ENCODE measurements at regions not wholly inside any gene's neighbourhood (a gene's known extent, or its start where the extent isn't known, plus 50 kb on each side); places are given as distances from the start of the nearest gene placed in this dataset.

DNA sequence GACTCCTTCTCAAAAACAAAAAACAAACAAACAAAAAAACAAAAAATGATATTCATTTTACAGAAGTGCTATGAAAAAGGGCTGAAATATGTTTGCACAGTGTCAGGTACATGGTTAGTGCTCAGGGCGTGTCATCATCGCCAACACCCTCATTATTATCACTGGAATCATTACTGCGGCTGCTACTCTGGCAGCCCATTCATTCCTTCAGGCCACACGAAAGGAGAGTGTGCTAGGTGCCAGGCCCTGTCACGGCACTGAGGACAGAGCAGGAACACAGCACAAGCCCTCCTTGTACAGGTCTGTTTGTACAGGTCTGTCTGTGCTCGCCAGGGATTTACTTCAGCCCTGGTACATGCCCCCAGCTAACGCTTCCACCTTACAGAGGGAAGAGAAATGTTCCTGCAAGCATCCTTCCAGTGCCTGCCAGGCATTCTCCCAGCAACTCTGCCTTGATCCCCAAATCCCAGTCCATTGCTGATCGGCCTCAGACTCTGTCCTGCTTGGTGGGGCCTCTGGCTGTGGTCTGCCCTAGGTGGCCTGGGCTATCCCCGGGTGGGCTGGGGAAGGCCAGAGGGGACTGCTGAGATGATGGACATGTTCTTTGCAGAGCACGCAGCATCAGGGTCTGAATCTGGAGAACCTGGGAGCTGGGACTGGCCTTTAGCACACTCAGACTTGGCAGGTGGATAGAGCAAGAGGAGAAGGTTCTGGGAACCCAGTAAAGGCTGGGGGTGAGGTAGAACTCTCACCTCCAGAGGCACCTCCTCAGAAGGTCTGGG, 210.7 kb downstream of the URI1 start:
- H3K4me3 ChIP-seq: no peak overlapping the region
- H3K27ac ChIP-seq: no peak overlapping the region
- DNase-seq (ENCODE audit: low spot score in 2 of 2): no peak
- TF ChIP-seq, protein P1, sequence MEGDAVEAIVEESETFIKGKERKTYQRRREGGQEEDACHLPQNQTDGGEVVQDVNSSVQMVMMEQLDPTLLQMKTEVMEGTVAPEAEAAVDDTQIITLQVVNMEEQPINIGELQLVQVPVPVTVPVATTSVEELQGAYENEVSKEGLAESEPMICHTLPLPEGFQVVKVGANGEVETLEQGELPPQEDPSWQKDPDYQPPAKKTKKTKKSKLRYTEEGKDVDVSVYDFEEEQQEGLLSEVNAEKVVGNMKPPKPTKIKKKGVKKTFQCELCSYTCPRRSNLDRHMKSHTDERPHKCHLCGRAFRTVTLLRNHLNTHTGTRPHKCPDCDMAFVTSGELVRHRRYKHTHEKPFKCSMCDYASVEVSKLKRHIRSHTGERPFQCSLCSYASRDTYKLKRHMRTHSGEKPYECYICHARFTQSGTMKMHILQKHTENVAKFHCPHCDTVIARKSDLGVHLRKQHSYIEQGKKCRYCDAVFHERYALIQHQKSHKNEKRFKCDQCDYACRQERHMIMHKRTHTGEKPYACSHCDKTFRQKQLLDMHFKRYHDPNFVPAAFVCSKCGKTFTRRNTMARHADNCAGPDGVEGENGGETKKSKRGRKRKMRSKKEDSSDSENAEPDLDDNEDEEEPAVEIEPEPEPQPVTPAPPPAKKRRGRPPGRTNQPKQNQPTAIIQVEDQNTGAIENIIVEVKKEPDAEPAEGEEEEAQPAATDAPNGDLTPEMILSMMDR (IDR thresholded peaks at IDR 0.05): no peak
- no peak for TF ChIP-seq POLR2A (IDR thresholded peaks at IDR 0.05)
- no peak for TF ChIP-seq POLR2AphosphoS5 (IDR thresholded peaks at IDR 0.05)
- no peaks in the 10 kb centered on the region for H3K4me1 ChIP-seq
- intact Hi-C loops (cut with DNase I; ENCODE audit: low total_unique reads): no loop called here
- no peaks in the 10 kb centered on the region for H3K27me3 ChIP-seq
- no peaks in the 10 kb centered on the region for H3K9me3 ChIP-seq
- H3K36me3 ChIP-seq: no peaks in the 10 kb centered on the region

GRCh38 chr19:30153326-30154210, 211.5 kb downstream of the URI1 start:
- Histone ChIP-seq H3K4me3 (no peak overlapping the region), H3K36me3 (no peaks in the 10 kb centered on the region), H3K27ac (no peak overlapping the region), H3K27me3 (no peaks in the 10 kb centered on the region), H3K4me1 (no peaks in the 10 kb centered on the region), H3K9me3 (no peaks in the 10 kb centered on the region)
- intact Hi-C loops (cut with DNase I; ENCODE audit: low total_unique reads): no loop called here
- no peak for TF ChIP-seq POLR2A (IDR thresholded peaks at IDR 0.05)
- TF ChIP-seq, protein P1 (IDR thresholded peaks at IDR 0.05): no peak
- no peak for TF ChIP-seq POLR2AphosphoS5 (IDR thresholded peaks at IDR 0.05)
- DNase-seq (ENCODE audit: low spot score in 2 of 2): no peak

GRCh38 chr19:30154410-30154809, 212.4 kb downstream of the URI1 start:
- intact Hi-C loops (cut with DNase I; ENCODE audit: low total_unique reads): no loop called here
- no peaks in the 10 kb centered on the region for H3K27me3 ChIP-seq
- no peak overlapping the region for H3K4me3 ChIP-seq
- no peaks in the 10 kb centered on the region for H3K4me1 ChIP-seq
- H3K9me3 ChIP-seq: no peaks in the 10 kb centered on the region
- no peak for TF ChIP-seq POLR2AphosphoS5 (IDR thresholded peaks at IDR 0.05)
- TF ChIP-seq, protein P1 (IDR thresholded peaks at IDR 0.05): no peak
- TF ChIP-seq POLR2A (IDR thresholded peaks at IDR 0.05): no peak
- no peak overlapping the region for H3K27ac ChIP-seq
- H3K36me3 ChIP-seq: no peaks in the 10 kb centered on the region
- DNase-seq (ENCODE audit: low spot score in 2 of 2): no peak

DNA sequence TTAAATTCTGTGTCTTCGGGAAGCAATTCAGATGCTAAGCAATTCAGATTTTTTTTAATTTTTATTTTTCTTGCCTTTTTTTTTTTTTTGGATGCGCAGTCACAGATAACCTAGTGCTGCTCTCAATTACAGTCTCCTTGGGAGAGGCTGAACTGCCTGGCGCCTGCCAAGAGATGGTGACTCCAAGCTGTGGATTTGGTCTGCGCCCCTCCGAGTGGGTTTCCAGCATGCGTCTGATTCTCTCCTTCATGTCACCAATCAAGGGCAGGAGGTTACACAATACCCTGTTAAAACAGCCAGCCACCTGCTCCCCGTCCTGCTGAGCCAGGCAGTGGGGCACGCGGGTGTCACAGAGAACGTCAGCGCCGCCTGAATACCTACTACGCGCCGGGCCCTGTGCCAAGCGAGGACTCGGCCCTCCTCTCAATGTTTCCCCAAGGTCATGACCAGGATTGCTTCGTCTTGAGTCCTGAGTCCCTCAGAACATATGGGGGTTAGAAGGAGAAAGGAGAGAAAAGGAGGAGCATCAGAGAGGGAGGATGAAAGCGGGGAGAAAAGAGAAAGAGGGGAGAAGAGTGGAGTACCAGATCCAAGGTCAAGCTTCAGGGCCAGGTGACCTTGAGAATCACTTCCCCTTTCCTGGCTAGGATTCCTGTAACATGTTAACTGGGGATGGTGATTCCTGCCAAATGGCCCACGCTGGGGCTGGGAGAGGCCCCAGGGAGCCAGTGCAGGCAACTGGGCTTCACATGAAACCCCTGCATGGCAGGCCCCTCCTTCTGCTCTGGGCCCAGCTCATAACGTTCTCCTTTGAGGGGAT, 213.6 kb downstream of the URI1 start:
- Histone ChIP-seq H3K4me1 (no peaks in the 10 kb centered on the region), H3K9me3 (no peaks in the 10 kb centered on the region), H3K27ac (no peak overlapping the region), H3K4me3 (no peak overlapping the region), H3K36me3 (no peaks in the 10 kb centered on the region), H3K27me3 (no peaks in the 10 kb centered on the region)
- no peak for DNase-seq (ENCODE audit: low spot score in 2 of 2)
- TF ChIP-seq, protein P1 (IDR thresholded peaks at IDR 0.05): no peak
- TF ChIP-seq POLR2A (IDR thresholded peaks at IDR 0.05) (no peak), POLR2AphosphoS5 (IDR thresholded peaks at IDR 0.05) (no peak)
- intact Hi-C loops (cut with DNase I; ENCODE audit: low total_unique reads): no loop called here
